GM12874 (cell line): ENCODE measurements at regions not wholly inside any gene's neighbourhood (a gene's known extent, or its start where the extent isn't known, plus 50 kb on each side); places are given as distances from the start of the nearest gene placed in this dataset.

Source experiments
- CTCF ChIP-seq: IDR thresholded peaks from 2 replicates; pipeline ENCODE4 v1.5.1; 2011; ENCODE audit warnings: low read depth, mild to moderate bottlenecking, control low read depth, low read length, moderate library complexity; ENCODE audit not compliant: insufficient read depth

GRCh38 chr10:3961082-3961481 lies 176.1 kb upstream of the KLF6 start:
- TF ChIP-seq CTCF, result no peak

- TF ChIP-seq CTCF, result no peak
These were observed 175.5 kb upstream of the KLF6 start for GRCh38 chr10:3960496-3960895.

GRCh38 chr10:3959370-3960325 lies 174.6 kb upstream of the KLF6 start:
- no peak for TF ChIP-seq CTCF

GRCh38 chr10:3958472-3958996 lies 173.5 kb upstream of the KLF6 start:
- no peak for TF ChIP-seq CTCF

DNA sequence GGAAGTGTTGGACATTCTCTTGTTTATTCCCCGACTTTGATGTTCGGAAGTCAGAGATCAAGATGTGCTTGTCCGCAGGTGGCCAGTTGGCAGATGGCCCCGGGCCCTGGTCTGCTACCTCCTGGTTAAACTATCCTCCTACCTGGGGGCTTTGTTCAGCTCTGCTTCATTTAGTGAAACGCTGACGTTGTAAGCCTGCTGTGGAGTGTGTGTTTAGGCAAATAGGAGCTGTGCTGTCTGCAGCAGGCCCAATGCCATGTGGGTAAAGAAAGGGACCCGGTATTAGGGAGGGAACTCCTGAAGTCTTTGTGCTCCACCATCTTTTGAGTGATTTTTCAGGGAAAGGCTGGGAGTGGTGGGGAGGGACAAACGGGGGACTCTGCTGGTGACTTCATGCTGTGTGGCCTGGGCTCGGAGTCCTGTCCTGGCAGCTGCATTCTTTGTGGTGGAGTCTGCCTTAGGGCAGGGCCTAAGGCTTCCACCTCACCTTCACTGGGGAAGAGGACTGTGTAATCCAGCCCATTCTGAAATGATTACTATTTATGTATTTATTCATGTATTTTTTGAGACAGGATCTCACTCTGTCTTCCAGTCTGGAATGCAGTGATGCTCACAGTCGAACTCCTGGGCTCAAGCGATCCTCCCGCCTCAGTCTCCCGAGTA lies 171.1 kb upstream of the KLF6 start:
- no peak for TF ChIP-seq CTCF

DNA sequence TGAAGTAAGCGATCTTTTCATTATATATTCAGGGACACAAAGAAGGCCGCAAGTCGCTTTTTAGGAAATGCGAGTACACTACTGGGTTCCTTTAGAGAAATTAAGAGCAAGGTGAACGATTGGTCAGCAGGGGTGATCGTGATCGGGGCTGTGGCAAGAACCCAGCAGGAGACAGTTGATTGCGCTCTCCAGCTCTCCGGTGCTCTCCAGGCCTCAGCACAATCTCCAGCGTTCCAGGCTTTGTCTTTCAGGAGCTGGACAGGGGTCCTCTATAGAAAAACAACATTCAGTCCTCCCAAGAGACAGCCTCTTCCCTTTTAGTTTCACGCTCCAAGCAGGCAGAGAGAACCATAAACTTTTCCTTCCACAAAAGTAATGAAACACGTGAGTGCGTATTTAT lies 170.5 kb upstream of the KLF6 start:
- TF ChIP-seq CTCF, result no peak

GRCh38 chr10:3954615-3955014 lies 169.6 kb upstream of the KLF6 start:
- no peak for TF ChIP-seq CTCF
